CD8-positive, alpha-beta memory T cell (primary cell): ENCODE measurements at regions not wholly inside any gene's neighbourhood (a gene's known extent, or its start where the extent isn't known, plus 50 kb on each side); places are given as distances from the start of the nearest gene placed in this dataset.

Experiments
- CTCF ChIA-PET: fragments of 350-600 bp; sonication (Branson Sonifier 250); formaldehyde crosslinking; loops from one replicate; lab custom pipeline; 2021; ENCODE audit warnings: antibody characterized with exemption; lab: Charles Lee
- POLR2A ChIA-PET: fragments of 350-600 bp; sonication (Branson Sonifier 250); formaldehyde crosslinking; loops from one replicate; lab custom pipeline; 2021; ENCODE audit warnings: antibody characterized with exemption; lab: Charles Lee
- DNase-seq, 5 donors: peaks; one replicate each; pipeline versions ENCODE4 v3.0.0 to v3.0.0-alpha.2; 2020 to 2022; ENCODE audit warnings: mixed read lengths in 1 of 5
- H3K27ac ChIP-seq: one replicate; pipeline ENCODE4 v1.7.0; 2013; ENCODE audit warnings: low read depth, mild to moderate bottlenecking, low read length, moderate library complexity
- H3K27me3 ChIP-seq: 2 replicates; pipeline ENCODE4 v1.7.0; 2013; ENCODE audit warnings: low read length, mild to moderate bottlenecking; ENCODE audit not compliant: insufficient read depth, poor library complexity, severe bottlenecking
- H3K36me3 ChIP-seq: 2 replicates; pipeline ENCODE4 v1.7.0; 2013; ENCODE audit warnings: mild to moderate bottlenecking, low read length, moderate library complexity; ENCODE audit not compliant: insufficient read depth
- H3K4me1 ChIP-seq: 2 replicates; pipeline ENCODE4 v1.7.0; 2013; ENCODE audit warnings: mild to moderate bottlenecking, low read length, moderate library complexity; ENCODE audit not compliant: insufficient read depth
- H3K4me3 ChIP-seq: 2 replicates; pipeline ENCODE4 v1.7.0; 2013; ENCODE audit warnings: mild to moderate bottlenecking, low read length
- H3K9me3 ChIP-seq: 2 replicates; pipeline ENCODE4 v1.7.0; 2013; ENCODE audit warnings: mild to moderate bottlenecking, low read length
- H3K27ac Mint-ChIP-seq, 8 donors: one replicate each; pipeline ENCODE4 v1.8.0; 2020 to 2021; ENCODE audit warnings: mixed read lengths in 8 of 8, mild to moderate bottlenecking in 6 of 8, inconsistent platforms in 3 of 8, moderate library complexity in 3 of 8
- H3K27me3 Mint-ChIP-seq, 2 donors: one replicate each; pipeline ENCODE4 v1.8.0; 2020 to 2021; ENCODE audit warnings: mixed read lengths in 2 of 2, mild to moderate bottlenecking in 1 of 2, moderate library complexity in 1 of 2
- H3K36me3 Mint-ChIP-seq, 3 donors: one replicate each; pipeline ENCODE4 v1.8.0; 2020 to 2021; ENCODE audit warnings: mixed read lengths in 3 of 3, inconsistent platforms in 1 of 3, mild to moderate bottlenecking in 1 of 3
- H3K4me1 Mint-ChIP-seq, 3 donors: one replicate each; pipeline ENCODE4 v1.8.0; 2020 to 2021; ENCODE audit warnings: mixed read lengths in 3 of 3, inconsistent platforms in 1 of 3, mild to moderate bottlenecking in 1 of 3
- H3K4me3 Mint-ChIP-seq, 7 donors: one replicate each; pipeline ENCODE4 v1.8.0; 2020 to 2021; ENCODE audit warnings: mixed read lengths in 7 of 7, mild to moderate bottlenecking in 6 of 7, moderate library complexity in 4 of 7, inconsistent platforms in 2 of 7
- H3K9me3 Mint-ChIP-seq, 5 donors: one replicate each; pipeline ENCODE4 v1.8.0; 2020 to 2022; ENCODE audit warnings: mixed read lengths in 5 of 5, mild to moderate bottlenecking in 3 of 5, moderate library complexity in 2 of 5, inconsistent platforms in 1 of 5

DNA sequence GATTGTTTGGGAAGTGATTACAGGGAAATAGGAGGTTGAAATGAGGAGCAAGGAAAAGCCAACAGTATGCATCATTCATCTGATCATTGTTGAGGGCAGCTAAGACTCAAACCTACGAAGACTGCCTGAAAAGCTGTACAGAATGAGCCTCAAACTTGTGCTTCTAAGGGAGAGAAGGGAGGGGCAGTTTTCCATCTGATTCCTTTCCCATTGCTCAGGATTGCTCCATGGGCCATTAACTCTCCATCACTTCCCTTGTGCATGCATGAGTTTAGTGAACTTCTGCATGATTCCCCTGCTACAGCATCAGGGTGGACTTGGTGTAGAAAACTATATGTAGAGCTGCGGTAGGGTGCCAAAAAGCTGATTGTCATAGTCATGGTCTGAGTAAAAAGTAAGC is 742.7 kb upstream of the SLC35B3 start:
- H3K36me3 Mint-ChIP-seq = peaks cover 0 to 3% (median 0%) of the 10 kb centered on the region in 3 donors
- H3K9me3 Mint-ChIP-seq = peaks cover 3 to 11% (median 7%) of the 10 kb centered on the region in 5 donors
- POLR2A ChIA-PET = no interaction called here
- no peak for DNase-seq
- Histone ChIP-seq H3K4me1 (no peaks in the 10 kb centered on the region), H3K4me3 (no peak overlapping the region), H3K36me3 (no peaks in the 10 kb centered on the region), H3K9me3 (peaks cover 6% of the 10 kb centered on the region), H3K27ac (no peak overlapping the region), H3K27me3 (no peaks in the 10 kb centered on the region)
- H3K27me3 Mint-ChIP-seq = no peaks in the 10 kb centered on the region
- no peak overlapping the region for H3K27ac Mint-ChIP-seq
- no peaks in the 10 kb centered on the region for H3K4me1 Mint-ChIP-seq
- CTCF ChIA-PET = no interaction called here
- H3K4me3 Mint-ChIP-seq = no peak overlapping the region

DNA sequence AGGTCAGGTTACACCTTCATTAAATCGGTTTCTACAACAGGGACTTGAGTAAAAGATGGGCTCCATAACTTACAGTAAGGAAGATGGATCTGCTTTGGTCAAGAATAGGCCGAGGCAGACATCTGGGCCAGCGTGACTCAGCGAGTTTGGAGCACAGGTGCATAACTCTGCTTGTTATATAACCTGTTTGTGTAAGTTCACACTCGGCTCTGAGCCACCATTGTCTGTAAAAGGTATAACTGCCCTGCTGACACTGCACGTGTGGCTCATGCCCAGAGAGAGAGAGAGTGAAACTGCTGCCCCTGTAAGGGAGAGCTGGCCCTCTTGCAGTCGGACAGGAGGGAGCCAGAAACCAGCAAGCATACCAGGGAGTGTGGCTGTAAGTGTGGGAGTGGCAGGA is 737.9 kb upstream of the SLC35B3 start:
- no peaks in the 10 kb centered on the region for H3K4me1 Mint-ChIP-seq
- H3K27me3 Mint-ChIP-seq = no peaks in the 10 kb centered on the region
- no peak overlapping the region for H3K4me3 ChIP-seq

GRCh38 chr6:9172096-9172495 is 736.8 kb upstream of the SLC35B3 start:
- H3K27ac ChIP-seq = no peak overlapping the region
- ChIA-PET POLR2A (no interaction called here), CTCF (no interaction called here)
- DNase-seq = no peak
- Mint-ChIP-seq H3K27me3 (no peaks in the 10 kb centered on the region), H3K4me1 (no peaks in the 10 kb centered on the region), H3K27ac (no peak overlapping the region), H3K9me3 (peaks cover 6 to 13% (median 9%) of the 10 kb centered on the region in 5 donors), H3K36me3 (no peaks in the 10 kb centered on the region), H3K4me3 (no peak overlapping the region)
- no peak overlapping the region for H3K4me3 ChIP-seq
- H3K36me3 ChIP-seq = no peaks in the 10 kb centered on the region
- H3K27me3 ChIP-seq = no peaks in the 10 kb centered on the region
- peaks cover 6% of the 10 kb centered on the region for H3K9me3 ChIP-seq
- H3K4me1 ChIP-seq = no peaks in the 10 kb centered on the region

More for the DNA sequence above, 737.9 kb upstream of the SLC35B3 start:
- Mint-ChIP-seq H3K9me3 (peaks cover 3 to 13% (median 9%) of the 10 kb centered on the region in 5 donors), H3K36me3 (no peaks in the 10 kb centered on the region), H3K27ac (peak overlapping the region in 1 of 8 donors; percentile 30), H3K4me3 (no peak overlapping the region)
- H3K36me3 ChIP-seq = no peaks in the 10 kb centered on the region
- no peaks in the 10 kb centered on the region for H3K27me3 ChIP-seq
- ChIA-PET POLR2A (no interaction called here), CTCF (no interaction called here)
- no peak overlapping the region for H3K27ac ChIP-seq
- no peaks in the 10 kb centered on the region for H3K4me1 ChIP-seq
- no peak for DNase-seq
- H3K9me3 ChIP-seq = peaks cover 6% of the 10 kb centered on the region

DNA sequence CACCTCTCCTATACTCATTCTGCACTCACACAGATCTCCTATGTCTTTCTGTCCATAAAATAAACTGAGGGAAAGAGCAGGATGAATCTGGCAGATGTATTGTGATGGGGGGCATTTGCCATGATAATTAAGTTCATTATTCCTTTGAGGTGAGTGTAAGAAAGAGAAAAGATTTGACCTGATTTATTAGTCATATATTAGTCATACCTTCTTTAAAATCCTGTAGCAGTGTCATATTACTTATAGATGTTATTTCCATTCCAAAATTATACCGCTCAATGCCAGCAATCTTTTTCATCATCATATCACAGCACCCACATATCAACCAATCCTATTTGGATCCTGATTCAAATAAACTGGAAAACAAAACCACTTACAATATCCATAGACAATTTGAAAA is 733.3 kb upstream of the SLC35B3 start:
- CTCF ChIA-PET = interaction anchor here (1.4 kb wide), 1 partner anchor 9 kb away, joined by 4 read pairs; no protein-coding TSS in a partner anchor
- H3K4me1 Mint-ChIP-seq = no peaks in the 10 kb centered on the region

GRCh38 chr6:9161731-9162130 is 726.4 kb upstream of the SLC35B3 start:
- Histone ChIP-seq H3K36me3 (no peaks in the 10 kb centered on the region), H3K4me1 (no peaks in the 10 kb centered on the region), H3K27ac (no peak overlapping the region), H3K9me3 (peaks cover 4% of the 10 kb centered on the region), H3K4me3 (no peak overlapping the region), H3K27me3 (no peaks in the 10 kb centered on the region)
- Mint-ChIP-seq H3K27me3 (no peaks in the 10 kb centered on the region), H3K4me3 (no peak overlapping the region), H3K27ac (no peak overlapping the region), H3K36me3 (no peaks in the 10 kb centered on the region), H3K4me1 (no peaks in the 10 kb centered on the region), H3K9me3 (peaks cover 9 to 41% (median 16%) of the 10 kb centered on the region in 5 donors)
- DNase-seq = no peak
- CTCF ChIA-PET = no interaction called here
- POLR2A ChIA-PET = no interaction called here

More for the DNA sequence above, 733.3 kb upstream of the SLC35B3 start:
- no peaks in the 10 kb centered on the region for H3K4me1 ChIP-seq
- H3K9me3 ChIP-seq = no peaks in the 10 kb centered on the region
- POLR2A ChIA-PET = no interaction called here
- H3K36me3 ChIP-seq = no peaks in the 10 kb centered on the region
- DNase-seq = no peak
- H3K27ac ChIP-seq = no peak overlapping the region
- Mint-ChIP-seq H3K9me3 (peaks cover 2 to 15% (median 10%) of the 10 kb centered on the region in 5 donors), H3K4me3 (no peak overlapping the region), H3K27ac (no peak overlapping the region), H3K36me3 (no peaks in the 10 kb centered on the region), H3K27me3 (no peaks in the 10 kb centered on the region)
- no peaks in the 10 kb centered on the region for H3K27me3 ChIP-seq
- no peak overlapping the region for H3K4me3 ChIP-seq

- Histone ChIP-seq H3K4me3 (no peak overlapping the region), H3K27me3 (no peaks in the 10 kb centered on the region), H3K27ac (no peak overlapping the region), H3K9me3 (peaks cover 4% of the 10 kb centered on the region), H3K4me1 (no peaks in the 10 kb centered on the region), H3K36me3 (no peaks in the 10 kb centered on the region)
- Mint-ChIP-seq H3K9me3 (peaks cover 7 to 35% (median 16%) of the 10 kb centered on the region in 5 donors), H3K27me3 (no peaks in the 10 kb centered on the region), H3K27ac (no peak overlapping the region), H3K36me3 (no peaks in the 10 kb centered on the region), H3K4me3 (no peak overlapping the region), H3K4me1 (no peaks in the 10 kb centered on the region)
- ChIA-PET CTCF (interaction anchor here (1.2 kb wide), 1 partner anchor 10 kb away, joined by 4 read pairs; no protein-coding TSS in a partner anchor), POLR2A (no interaction called here)
- DNase-seq = no peak
Observed at GRCh38 chr6:9159051-9159450, 723.7 kb upstream of the SLC35B3 start.

GRCh38 chr6:9155836-9156235 is 720.5 kb upstream of the SLC35B3 start:
- CTCF ChIA-PET = no interaction called here
- H3K4me1 Mint-ChIP-seq = no peaks in the 10 kb centered on the region

GRCh38 chr6:9143140-9143539 is 707.8 kb upstream of the SLC35B3 start:
- Mint-ChIP-seq H3K36me3 (no peaks in the 10 kb centered on the region), H3K4me1 (no peaks in the 10 kb centered on the region), H3K4me3 (no peak overlapping the region), H3K27me3 (peaks cover 0 to 1% of the 10 kb centered on the region in 2 donors), H3K27ac (no peak overlapping the region), H3K9me3 (peaks cover 4 to 12% (median 7%) of the 10 kb centered on the region in 5 donors)
- no peaks in the 10 kb centered on the region for H3K4me1 ChIP-seq
- H3K27me3 ChIP-seq = no peaks in the 10 kb centered on the region
- ChIA-PET CTCF (no interaction called here), POLR2A (no interaction called here)
- no peak overlapping the region for H3K4me3 ChIP-seq
- H3K9me3 ChIP-seq = no peaks in the 10 kb centered on the region
- no peaks in the 10 kb centered on the region for H3K36me3 ChIP-seq
- H3K27ac ChIP-seq = no peak overlapping the region
- no peak for DNase-seq

More at GRCh38 chr6:9155836-9156235, 720.5 kb upstream of the SLC35B3 start:
- no peaks in the 10 kb centered on the region for H3K36me3 ChIP-seq
- no peak overlapping the region for H3K27ac ChIP-seq
- H3K27me3 Mint-ChIP-seq = no peaks in the 10 kb centered on the region
- H3K4me3 ChIP-seq = no peak overlapping the region
- H3K27ac Mint-ChIP-seq = no peak overlapping the region
- no peaks in the 10 kb centered on the region for H3K27me3 ChIP-seq
- H3K4me1 ChIP-seq = no peaks in the 10 kb centered on the region
- POLR2A ChIA-PET = no interaction called here
- H3K9me3 Mint-ChIP-seq = peaks cover 2 to 14% (median 3%) of the 10 kb centered on the region in 5 donors
- H3K4me3 Mint-ChIP-seq = no peak overlapping the region
- no peak for DNase-seq
- no peaks in the 10 kb centered on the region for H3K36me3 Mint-ChIP-seq
- no peaks in the 10 kb centered on the region for H3K9me3 ChIP-seq
